Tibial nerve (tissue), 4 donors: ENCODE measurements at regions not wholly inside any gene's neighbourhood (a gene's known extent, or its start where the extent isn't known, plus 50 kb on each side); places are given as distances from the start of the nearest gene placed in this dataset.

Source experiments
- EP300 ChIP-seq, 2 donors: sonication (generic); formaldehyde crosslinking; IDR thresholded peaks; one replicate each; pipeline ENCODE4 v1.6.1; 2017; ENCODE audit warnings: antibody characterized with exemption in 2 of 2, mild to moderate bottlenecking in 1 of 2
- POLR2A ChIP-seq, 2 donors: fragments of 450-650 bp; IDR thresholded peaks; one replicate each; pipeline ENCODE4 v1.6.1; 2017; ENCODE audit warnings: antibody characterized with exemption in 2 of 2, mild to moderate bottlenecking in 2 of 2, moderate library complexity in 2 of 2
- TF ChIP-seq, protein P1 (sequence below), 5 experiments: fragments of 200-600 bp in 3 of 5; fragments of 450-650 bp in 2 of 5; sonication (generic) in 3 of 5; IDR thresholded peaks; one replicate each; pipeline ENCODE4 v1.5.1; 2016 to 2019; ENCODE audit warnings: antibody characterized with exemption in 5 of 5, mild to moderate bottlenecking in 3 of 5, moderate library complexity in 2 of 5

DNA sequence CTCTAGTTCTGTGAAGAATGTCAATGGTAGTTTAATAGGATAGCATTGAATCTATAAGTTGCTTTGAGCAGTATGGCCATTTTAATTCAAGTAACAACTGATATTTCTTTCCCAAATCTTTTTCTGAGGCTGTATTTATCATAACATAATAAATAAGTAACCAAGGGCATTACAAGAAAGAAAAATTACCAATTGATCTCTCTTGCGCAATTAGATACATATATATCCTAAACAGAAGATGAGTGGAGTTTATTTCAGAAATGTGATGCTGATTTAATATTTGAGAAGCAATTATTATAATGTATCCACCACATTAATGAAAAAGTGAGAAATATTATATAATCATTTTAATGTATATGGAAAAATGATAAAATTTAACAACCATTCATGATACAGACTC is 802.5 kb upstream of the AGA start:
- TF ChIP-seq, protein P1, sequence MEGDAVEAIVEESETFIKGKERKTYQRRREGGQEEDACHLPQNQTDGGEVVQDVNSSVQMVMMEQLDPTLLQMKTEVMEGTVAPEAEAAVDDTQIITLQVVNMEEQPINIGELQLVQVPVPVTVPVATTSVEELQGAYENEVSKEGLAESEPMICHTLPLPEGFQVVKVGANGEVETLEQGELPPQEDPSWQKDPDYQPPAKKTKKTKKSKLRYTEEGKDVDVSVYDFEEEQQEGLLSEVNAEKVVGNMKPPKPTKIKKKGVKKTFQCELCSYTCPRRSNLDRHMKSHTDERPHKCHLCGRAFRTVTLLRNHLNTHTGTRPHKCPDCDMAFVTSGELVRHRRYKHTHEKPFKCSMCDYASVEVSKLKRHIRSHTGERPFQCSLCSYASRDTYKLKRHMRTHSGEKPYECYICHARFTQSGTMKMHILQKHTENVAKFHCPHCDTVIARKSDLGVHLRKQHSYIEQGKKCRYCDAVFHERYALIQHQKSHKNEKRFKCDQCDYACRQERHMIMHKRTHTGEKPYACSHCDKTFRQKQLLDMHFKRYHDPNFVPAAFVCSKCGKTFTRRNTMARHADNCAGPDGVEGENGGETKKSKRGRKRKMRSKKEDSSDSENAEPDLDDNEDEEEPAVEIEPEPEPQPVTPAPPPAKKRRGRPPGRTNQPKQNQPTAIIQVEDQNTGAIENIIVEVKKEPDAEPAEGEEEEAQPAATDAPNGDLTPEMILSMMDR (IDR thresholded peaks at IDR 0.05): no peak
- TF ChIP-seq POLR2A (IDR thresholded peaks at IDR 0.05): no peak
- TF ChIP-seq EP300 (IDR thresholded peaks at IDR 0.05): no peak
